Esophagus muscularis mucosa (tissue), 4 donors: ENCODE measurements at regions not wholly inside any gene's neighbourhood (a gene's known extent, or its start where the extent isn't known, plus 50 kb on each side); places are given as distances from the start of the nearest gene placed in this dataset.

Experiments
- CTCF ChIP-seq, 3 experiments: fragments of 200-600 bp in 2 of 3; fragments of 450-650 bp in 1 of 3; sonication (generic) in 2 of 3; IDR thresholded peaks; one replicate each; pipeline ENCODE4 v1.5.1; 2017 to 2019; ENCODE audit warnings: antibody characterized with exemption in 3 of 3, mild to moderate bottlenecking in 2 of 3, moderate library complexity in 1 of 3
- EP300 ChIP-seq: sonication (generic); formaldehyde crosslinking; IDR thresholded peaks from one replicate; pipeline ENCODE4 v1.6.1; 2017; ENCODE audit warnings: antibody characterized with exemption
- POLR2AphosphoS5 ChIP-seq, 2 donors: sonication (generic); formaldehyde crosslinking; IDR thresholded peaks; one replicate each; pipeline ENCODE4 v1.6.1; 2017; ENCODE audit warnings: antibody characterized with exemption in 2 of 2

- TF ChIP-seq CTCF (IDR thresholded peaks at IDR 0.05) (no peak), POLR2AphosphoS5 (IDR thresholded peaks at IDR 0.05) (no peak), EP300 (no peak)
These were observed 412.2 kb downstream of the UTRN start for GRCh38 chr6:144697369-144697760.
